ENCODE measurements at regions not wholly inside any gene's neighbourhood (a gene's known extent, or its start where the extent isn't known, plus 50 kb on each side); places are given as distances from the start of the nearest gene placed in this dataset.

- TF ChIP-seq TAF1 (IDR thresholded peaks at IDR 0.05; ENCODE audit: borderline replicate concordance, insufficient read depth, low read length): no peak
- TF ChIP-seq POLR2AphosphoS5 (IDR thresholded peaks at IDR 0.05; ENCODE audit: low read depth, low read length): no peak
- TF ChIP-seq SIN3A (IDR thresholded peaks at IDR 0.05; ENCODE audit: borderline replicate concordance, insufficient read depth, low read length): no peak
- TF ChIP-seq REST (IDR thresholded peaks at IDR 0.05; ENCODE audit: insufficient read depth in 1 of 2, low read depth in 2 of 2, low read length in 2 of 2): no peak
Measured at GRCh38 chr9:81410201-81410600, 279.1 kb downstream of the TLE1 start.
